GM12878 (cell line): ENCODE measurements at regions not wholly inside any gene's neighbourhood (a gene's known extent, or its start where the extent isn't known, plus 50 kb on each side); places are given as distances from the start of the nearest gene placed in this dataset.

Source experiments
- ATAC-seq: fragments of 200-7000 bp; cut with Tn5 transposase; 3 replicates; pipeline ENCODE4 v1.9.1; 2020; ENCODE audit warnings: mild to moderate bottlenecking, moderate library complexity
- BruUV-seq: library from RNA; stranded (reverse); fragments of 400-500 nt; replicated peaks from 2 replicates; lab custom pipeline; 2021; lab: Mats Ljungman, UMichigan
- CTCF ChIA-PET: fragments of 300-600 bp; sonication (Branson Sonifier 250); formaldehyde crosslinking; extraction: SDS; loops from one replicate; lab custom pipeline; 2021; ENCODE audit warnings: inconsistent platforms; lab: Yijun Ruan, JAX
- POLR2A ChIA-PET: fragments of 350-600 bp; formaldehyde crosslinking; extraction: SDS; loops from one replicate; lab custom pipeline; 2021; ENCODE audit warnings: inconsistent platforms; lab: Charles Lee
- RAD21 ChIA-PET: fragments of 300-600 bp; sonication (Branson Sonifier 250); formaldehyde crosslinking; loops from one replicate; lab custom pipeline; 2023; ENCODE audit warnings: antibody characterized with exemption; ENCODE audit not compliant: unreplicated experiment; lab: Charles Lee
- SMC1A ChIA-PET: fragments of 300-600 bp; sonication (Branson Sonifier 250); formaldehyde crosslinking; loops from one replicate; lab custom pipeline; 2023; ENCODE audit not compliant: unreplicated experiment, uncharacterized antibody; lab: Charles Lee
- DNase-seq: peaks from one replicate; pipeline ENCODE4 v3.0.0-alpha.2; 2011; ENCODE audit warnings: low read depth, low spot score
- FAIRE-seq: peaks from 3 replicates; lab custom pipeline; 2011; peaks lifted over from hg19 to GRCh38; lab: Jason Lieb, UNC
- H2AFZ ChIP-seq: 2 replicates; pipeline ENCODE4 v1.6.0; 2011; ENCODE audit warnings: low read depth, low read length, control low read depth; ENCODE audit not compliant: control insufficient read depth
- H3K27ac ChIP-seq: 2 replicates; pipeline ENCODE4 v1.5.1; 2011; ENCODE audit warnings: control low read depth; ENCODE audit not compliant: control insufficient read depth, insufficient read depth
- H3K27me3 ChIP-seq, 2 experiments: replicated peaks in 1 of 2; 2 replicates each; pipeline versions ENCODE4 v1.6.0 to v1.6.1; 2011; ENCODE audit warnings: low read length in 1 of 2; ENCODE audit not compliant: control insufficient read depth in 2 of 2, insufficient read depth in 2 of 2
- H3K36me3 ChIP-seq, 2 experiments: 2 replicates each; pipeline ENCODE4 v1.5.1; 2011; ENCODE audit warnings: low read length in 1 of 2; ENCODE audit not compliant: control insufficient read depth in 2 of 2, insufficient read depth in 2 of 2
- H3K4me1 ChIP-seq: 2 replicates; pipeline ENCODE4 v1.6.1; 2011; ENCODE audit warnings: mild to moderate bottlenecking, low read length, moderate library complexity, mixed read lengths; ENCODE audit not compliant: control insufficient read depth, insufficient read depth
- H3K4me2 ChIP-seq: 2 replicates; pipeline ENCODE4 v1.6.0; 2011; ENCODE audit warnings: control low read depth; ENCODE audit not compliant: control insufficient read depth, insufficient read depth
- H3K4me3 ChIP-seq: fragments of 200-600 bp; sonication (generic); 2 replicates; pipeline ENCODE4 v1.5.1; 2016
- H3K79me2 ChIP-seq: 2 replicates; pipeline ENCODE4 v1.6.0; 2011; ENCODE audit warnings: low read length; ENCODE audit not compliant: control insufficient read depth, insufficient read depth
- H3K9ac ChIP-seq: 2 replicates; pipeline ENCODE4 v1.8.0; 2011; ENCODE audit warnings: low read length, control low read depth, mixed read lengths; ENCODE audit not compliant: control insufficient read depth, insufficient read depth
- H3K9me3 ChIP-seq: replicated peaks from 3 replicates; pipeline ENCODE4 v1.5.1; 2011; ENCODE audit warnings: mild to moderate bottlenecking, low read length; ENCODE audit not compliant: control insufficient read depth, insufficient read depth
- H4K20me1 ChIP-seq: 2 replicates; pipeline ENCODE4 v1.6.0; 2011; ENCODE audit not compliant: control insufficient read depth, insufficient read depth
- BACH1 ChIP-seq: fragments of 450-650 bp; IDR thresholded peaks from 2 replicates; pipeline ENCODE4 v1.6.1; 2017; ENCODE audit warnings: mild to moderate bottlenecking, borderline replicate concordance
- CEBPB ChIP-seq, 2 experiments: fragments of 150-350 bp in 1 of 2; IDR thresholded peaks; 2 replicates each; pipeline ENCODE4 v1.6.1; 2012 to 2014; ENCODE audit warnings: low read depth in 2 of 2, low read length in 2 of 2, borderline replicate concordance in 1 of 2, inconsistent platforms in 1 of 2
- HDAC2 ChIP-seq: fragments of 200-600 bp; sonication (generic); IDR thresholded peaks from 2 replicates; pipeline ENCODE4 v1.6.1; 2017
- HDAC6 ChIP-seq: fragments of 200-600 bp; sonication (generic); IDR thresholded peaks from one replicate; pipeline ENCODE4 v1.8.0; 2017; ENCODE audit warnings: antibody characterized with exemption; ENCODE audit not compliant: unreplicated experiment
- IRF4 ChIP-seq: IDR thresholded peaks from 2 replicates; pipeline ENCODE4 v1.6.1; 2011; ENCODE audit warnings: low read depth, low read length
- MYC ChIP-seq: IDR thresholded peaks from 2 replicates; pipeline ENCODE4 v1.6.1; 2011; ENCODE audit warnings: mild to moderate bottlenecking, low read length, moderate library complexity, inconsistent platforms; ENCODE audit not compliant: insufficient read depth, insufficient replicate concordance, insufficient read length, severe bottlenecking
- NKRF ChIP-seq: fragments of 450-650 bp; conservative IDR thresholded peaks from 2 replicates; pipeline ENCODE4 v1.6.1; 2017; ENCODE audit warnings: mild to moderate bottlenecking, moderate library complexity
- PAX8 ChIP-seq: fragments of 450-650 bp; IDR thresholded peaks from 2 replicates; pipeline ENCODE4 v1.6.1; 2017; ENCODE audit warnings: mild to moderate bottlenecking, moderate library complexity
- POLR2A ChIP-seq: IDR thresholded peaks from 2 replicates; pipeline ENCODE4 v1.6.1; 2011; ENCODE audit warnings: low read depth, mild to moderate bottlenecking, low read length
- YY1 ChIP-seq: IDR thresholded peaks from 2 replicates; pipeline ENCODE4 v1.6.1; 2011; ENCODE audit warnings: low read depth, mild to moderate bottlenecking, low read length
- WGBS: methylation state at CpG from one replicate; pipeline ENCODE4 v1.1.6; 2016; ENCODE audit warnings: low lambda C conversion rate; ENCODE audit not compliant: insufficient replicate concordance, insufficient coverage; ENCODE audit errors: missing lambda C conversion rate; 5-methylcytosine and 5-hydroxymethylcytosine counted together
- in situ Hi-C: fragments of 300-500 bp; cut with MboI; formaldehyde crosslinking; loops from 9 replicates; pipeline ENCODE4 v1.14.3; 2018; ENCODE audit warnings: mixed read lengths
- intact Hi-C: fragments of 100-400 bp; cut with micrococcal nuclease; formaldehyde crosslinking; loops from one replicate; pipeline ENCODE4 v1.14.2; 2022; ENCODE audit not compliant: unreplicated experiment
- TF ChIP-seq, protein P1 (sequence below): IDR thresholded peaks from 2 replicates; pipeline ENCODE4 v1.6.1; 2012; ENCODE audit warnings: low read depth, low read length, improper control_type of control experiment
- TF ChIP-seq, protein P2 (sequence below): fragments of 450-650 bp; IDR thresholded peaks from 2 replicates; pipeline ENCODE4 v1.6.1; 2016; ENCODE audit warnings: mild to moderate bottlenecking, moderate library complexity, borderline replicate concordance

- TF ChIP-seq CEBPB (IDR thresholded peaks at IDR 0.05; ENCODE audit: borderline replicate concordance in 1 of 2, low read depth in 2 of 2, low read length in 2 of 2), result no peak
- no peak for TF ChIP-seq NKRF
- TF ChIP-seq PAX8, result no peak
- TF ChIP-seq HDAC6, result no peak
- no peak for TF ChIP-seq IRF4
- H3K9ac ChIP-seq, result no peak overlapping the region
These were observed 270.5 kb downstream of the TCERG1L start for GRCh38 chr10:131041031-131041430.

GRCh38 chr10:131041441-131041840 lies 270.1 kb downstream of the TCERG1L start:
- H4K20me1 ChIP-seq, result no peaks in the 10 kb centered on the region
- ChIA-PET CTCF (no interaction called here), SMC1A (no interaction called here), RAD21 (no interaction called here), POLR2A (no interaction called here)
- ATAC-seq (no peak), DNase-seq (no peak), FAIRE-seq (no peak)
- H3K27ac ChIP-seq, result no peak overlapping the region
- H3K27me3 ChIP-seq, result no peaks in the 10 kb centered on the region
- H3K4me1 ChIP-seq, result no peaks in the 10 kb centered on the region
- intact Hi-C loops, result no loop called here
- WGBS, result 27% methylated on average over 5 of the region's 5 CpGs
- H3K9ac ChIP-seq, result no peak overlapping the region
- no peaks in the 10 kb centered on the region for H3K79me2 ChIP-seq
- H3K4me3 ChIP-seq, result no peak overlapping the region
- no peak overlapping the region for H3K4me2 ChIP-seq
- H3K9me3 ChIP-seq, result no peaks in the 10 kb centered on the region; the same call in 2 of the 3 replicates
- H3K36me3 ChIP-seq, result no peaks in the 10 kb centered on the region
- no peak overlapping the region for H2AFZ ChIP-seq
- in situ Hi-C loops, result no loop called here
- BruUV-seq, result no TSS peak
- TF ChIP-seq, protein P1, sequence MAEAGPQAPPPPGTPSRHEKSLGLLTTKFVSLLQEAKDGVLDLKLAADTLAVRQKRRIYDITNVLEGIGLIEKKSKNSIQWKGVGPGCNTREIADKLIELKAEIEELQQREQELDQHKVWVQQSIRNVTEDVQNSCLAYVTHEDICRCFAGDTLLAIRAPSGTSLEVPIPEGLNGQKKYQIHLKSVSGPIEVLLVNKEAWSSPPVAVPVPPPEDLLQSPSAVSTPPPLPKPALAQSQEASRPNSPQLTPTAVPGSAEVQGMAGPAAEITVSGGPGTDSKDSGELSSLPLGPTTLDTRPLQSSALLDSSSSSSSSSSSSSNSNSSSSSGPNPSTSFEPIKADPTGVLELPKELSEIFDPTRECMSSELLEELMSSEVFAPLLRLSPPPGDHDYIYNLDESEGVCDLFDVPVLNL, result no peak
- no peak for TF ChIP-seq HDAC2
- no peak for TF ChIP-seq YY1
- no peak for TF ChIP-seq MYC
- no peak for TF ChIP-seq POLR2A
- TF ChIP-seq, protein P2, sequence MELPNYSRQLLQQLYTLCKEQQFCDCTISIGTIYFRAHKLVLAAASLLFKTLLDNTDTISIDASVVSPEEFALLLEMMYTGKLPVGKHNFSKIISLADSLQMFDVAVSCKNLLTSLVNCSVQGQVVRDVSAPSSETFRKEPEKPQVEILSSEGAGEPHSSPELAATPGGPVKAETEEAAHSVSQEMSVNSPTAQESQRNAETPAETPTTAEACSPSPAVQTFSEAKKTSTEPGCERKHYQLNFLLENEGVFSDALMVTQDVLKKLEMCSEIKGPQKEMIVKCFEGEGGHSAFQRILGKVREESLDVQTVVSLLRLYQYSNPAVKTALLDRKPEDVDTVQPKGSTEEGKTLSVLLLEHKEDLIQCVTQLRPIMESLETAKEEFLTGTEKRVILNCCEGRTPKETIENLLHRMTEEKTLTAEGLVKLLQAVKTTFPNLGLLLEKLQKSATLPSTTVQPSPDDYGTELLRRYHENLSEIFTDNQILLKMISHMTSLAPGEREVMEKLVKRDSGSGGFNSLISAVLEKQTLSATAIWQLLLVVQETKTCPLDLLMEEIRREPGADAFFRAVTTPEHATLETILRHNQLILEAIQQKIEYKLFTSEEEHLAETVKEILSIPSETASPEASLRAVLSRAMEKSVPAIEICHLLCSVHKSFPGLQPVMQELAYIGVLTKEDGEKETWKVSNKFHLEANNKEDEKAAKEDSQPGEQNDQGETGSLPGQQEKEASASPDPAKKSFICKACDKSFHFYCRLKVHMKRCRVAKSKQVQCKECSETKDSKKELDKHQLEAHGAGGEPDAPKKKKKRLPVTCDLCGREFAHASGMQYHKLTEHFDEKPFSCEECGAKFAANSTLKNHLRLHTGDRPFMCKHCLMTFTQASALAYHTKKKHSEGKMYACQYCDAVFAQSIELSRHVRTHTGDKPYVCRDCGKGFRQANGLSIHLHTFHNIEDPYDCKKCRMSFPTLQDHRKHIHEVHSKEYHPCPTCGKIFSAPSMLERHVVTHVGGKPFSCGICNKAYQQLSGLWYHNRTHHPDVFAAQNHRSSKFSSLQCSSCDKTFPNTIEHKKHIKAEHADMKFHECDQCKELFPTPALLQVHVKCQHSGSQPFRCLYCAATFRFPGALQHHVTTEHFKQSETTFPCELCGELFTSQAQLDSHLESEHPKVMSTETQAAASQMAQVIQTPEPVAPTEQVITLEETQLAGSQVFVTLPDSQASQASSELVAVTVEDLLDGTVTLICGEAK, result no peak
- no peak for TF ChIP-seq BACH1

More at GRCh38 chr10:131041031-131041430, 270.5 kb downstream of the TCERG1L start:
- no peaks in the 10 kb centered on the region; the same call in 2 of the 3 replicates for H3K9me3 ChIP-seq
- ChIA-PET RAD21 (no interaction called here), POLR2A (no interaction called here), SMC1A (no interaction called here), CTCF (no interaction called here)
- DNase-seq (no peak), ATAC-seq (no peak), FAIRE-seq (no peak)
- BruUV-seq, result no TSS peak
- H4K20me1 ChIP-seq, result no peaks in the 10 kb centered on the region
- no peak overlapping the region for H3K4me3 ChIP-seq
- in situ Hi-C loops (no loop called here), intact Hi-C loops (no loop called here)
- no peaks in the 10 kb centered on the region for H3K27me3 ChIP-seq
- no peak overlapping the region for H3K27ac ChIP-seq
- H2AFZ ChIP-seq, result no peak overlapping the region
- no peaks in the 10 kb centered on the region for H3K79me2 ChIP-seq
- no peak overlapping the region for H3K4me2 ChIP-seq
- H3K36me3 ChIP-seq, result no peaks in the 10 kb centered on the region
- 57% methylated on average over 10 of the region's 10 CpGs for WGBS
- H3K4me1 ChIP-seq, result no peaks in the 10 kb centered on the region
